ENCODE measurements at regions not wholly inside any gene's neighbourhood (a gene's known extent, or its start where the extent isn't known, plus 50 kb on each side); places are given as distances from the start of the nearest gene placed in this dataset.

DNA sequence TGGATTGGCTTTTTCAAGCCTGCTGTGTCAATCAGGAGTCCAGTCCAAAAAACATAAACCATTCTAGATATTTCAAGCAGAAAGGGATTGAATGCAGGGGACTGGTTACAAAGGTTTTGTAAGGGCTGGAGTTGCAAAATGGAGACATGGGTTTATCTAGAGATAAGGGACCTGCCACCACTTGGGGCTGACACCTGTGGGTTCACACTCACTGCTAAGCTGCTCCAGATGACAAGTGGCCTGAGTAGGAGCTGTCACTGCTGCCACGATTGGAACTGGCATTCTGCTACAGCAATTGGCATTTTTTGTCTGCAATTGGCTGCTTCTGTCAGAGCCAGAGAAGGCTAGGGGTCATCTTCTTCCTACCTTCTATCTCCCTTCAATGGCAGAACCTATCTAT, 66.3 kb upstream of the ZFR start:
- TF ChIP-seq POLR2A (IDR thresholded peaks at IDR 0.05) = no peak
- TF ChIP-seq, protein P1, sequence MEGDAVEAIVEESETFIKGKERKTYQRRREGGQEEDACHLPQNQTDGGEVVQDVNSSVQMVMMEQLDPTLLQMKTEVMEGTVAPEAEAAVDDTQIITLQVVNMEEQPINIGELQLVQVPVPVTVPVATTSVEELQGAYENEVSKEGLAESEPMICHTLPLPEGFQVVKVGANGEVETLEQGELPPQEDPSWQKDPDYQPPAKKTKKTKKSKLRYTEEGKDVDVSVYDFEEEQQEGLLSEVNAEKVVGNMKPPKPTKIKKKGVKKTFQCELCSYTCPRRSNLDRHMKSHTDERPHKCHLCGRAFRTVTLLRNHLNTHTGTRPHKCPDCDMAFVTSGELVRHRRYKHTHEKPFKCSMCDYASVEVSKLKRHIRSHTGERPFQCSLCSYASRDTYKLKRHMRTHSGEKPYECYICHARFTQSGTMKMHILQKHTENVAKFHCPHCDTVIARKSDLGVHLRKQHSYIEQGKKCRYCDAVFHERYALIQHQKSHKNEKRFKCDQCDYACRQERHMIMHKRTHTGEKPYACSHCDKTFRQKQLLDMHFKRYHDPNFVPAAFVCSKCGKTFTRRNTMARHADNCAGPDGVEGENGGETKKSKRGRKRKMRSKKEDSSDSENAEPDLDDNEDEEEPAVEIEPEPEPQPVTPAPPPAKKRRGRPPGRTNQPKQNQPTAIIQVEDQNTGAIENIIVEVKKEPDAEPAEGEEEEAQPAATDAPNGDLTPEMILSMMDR (IDR thresholded peaks at IDR 0.05) = no peak

All from lower leg skin (tissue), 3 donors.